HG03108 (cell line): ENCODE measurements at regions not wholly inside any gene's neighbourhood (a gene's known extent, or its start where the extent isn't known, plus 50 kb on each side); places are given as distances from the start of the nearest gene placed in this dataset.

Experiments used
- ATAC-seq: cut with Tn5 transposase; IDR thresholded peaks from one replicate; pipeline ENCODE4 v1.9.1; 2021; ENCODE audit warnings: moderate library complexity; ENCODE audit not compliant: unreplicated experiment

DNA sequence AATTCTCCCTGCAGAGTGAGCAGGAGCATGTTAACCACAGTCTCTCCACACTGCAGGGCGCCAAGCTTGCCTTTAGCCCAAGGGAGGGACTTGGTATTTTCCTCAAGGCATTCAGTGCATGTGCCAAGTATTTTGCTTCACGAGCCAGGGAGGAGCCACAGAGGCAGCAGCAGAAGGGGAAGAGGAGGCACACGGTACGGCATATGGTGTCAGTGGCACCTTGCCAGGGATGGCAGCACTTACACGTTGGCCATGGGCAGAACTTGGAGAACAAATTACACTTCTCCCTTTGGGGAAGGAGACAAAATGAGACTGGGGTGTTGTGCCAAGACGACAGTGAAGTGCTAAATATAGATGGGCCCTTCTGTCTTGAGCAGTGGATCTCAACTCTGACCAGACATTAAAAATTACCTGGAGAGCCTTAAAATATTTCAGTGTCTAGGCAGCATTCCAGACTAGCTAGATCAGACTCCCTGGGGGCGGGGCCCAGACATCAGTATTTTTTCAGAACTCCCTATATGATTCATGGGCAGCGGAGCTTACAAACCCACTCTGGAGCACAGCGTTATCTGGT lies 155.8 kb downstream of the DRD1 start:
- no peak for ATAC-seq

GRCh38 chr5:175286981-175287380 lies 157.0 kb downstream of the DRD1 start:
- no peak for ATAC-seq

- ATAC-seq, result no peak
Observed at GRCh38 chr5:175285261-175285660, 158.7 kb downstream of the DRD1 start.

- no peak for ATAC-seq
Observed at GRCh38 chr5:175284806-175285205, 159.2 kb downstream of the DRD1 start.

DNA sequence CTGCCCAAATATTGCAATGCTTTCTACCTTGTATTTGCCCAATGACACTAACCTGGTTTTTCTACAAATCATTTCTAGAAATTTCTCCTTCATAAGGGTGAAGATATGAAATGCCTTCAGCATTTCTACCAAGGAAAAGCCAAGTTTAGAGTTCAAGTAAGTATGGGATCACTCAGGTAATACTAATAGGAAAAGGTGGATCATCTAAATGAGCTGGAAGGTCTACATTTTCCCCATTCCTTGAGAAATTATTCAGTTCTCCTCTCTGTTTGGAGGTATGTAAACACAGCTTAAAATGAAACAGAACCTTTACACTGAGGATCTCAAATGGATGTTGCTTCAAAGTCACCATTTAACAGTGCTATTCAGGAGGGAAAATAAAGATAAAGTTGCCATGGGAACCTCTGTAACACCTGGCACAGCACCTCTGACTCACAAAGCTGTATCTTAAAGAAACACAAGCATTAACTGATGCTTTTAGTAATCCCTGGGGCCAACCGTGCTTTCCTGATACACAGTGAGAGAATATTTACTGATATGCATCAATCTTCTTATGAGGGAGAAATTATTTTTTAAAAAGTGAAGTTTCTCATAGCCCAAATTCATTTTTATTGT lies 161.3 kb downstream of the DRD1 start:
- ATAC-seq, result no peak

- ATAC-seq, result no peak
Observed at GRCh38 chr5:175281714-175282113, 162.3 kb downstream of the DRD1 start.

GRCh38 chr5:175281257-175281656 lies 162.7 kb downstream of the DRD1 start:
- ATAC-seq, result no peak

DNA sequence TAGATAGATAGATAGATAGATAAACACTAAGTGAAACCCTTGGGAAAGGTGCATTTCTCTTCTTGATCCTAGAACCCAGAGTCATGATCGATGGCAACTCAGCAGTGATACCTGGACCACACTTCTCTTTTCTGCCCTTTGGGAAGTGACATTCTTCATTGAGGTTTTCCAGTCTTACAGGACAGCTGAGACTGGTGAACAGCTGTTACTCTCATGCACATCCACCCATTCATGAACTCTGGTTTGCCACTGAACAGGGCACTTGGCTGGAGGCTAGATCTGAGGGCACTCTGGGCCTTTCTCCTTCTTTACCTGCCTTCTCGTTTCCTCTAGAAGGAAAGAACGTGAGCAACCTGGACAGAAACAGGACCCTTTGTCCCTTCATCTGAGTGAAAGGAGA lies 164.5 kb downstream of the DRD1 start:
- no peak for ATAC-seq

GRCh38 chr5:175275748-175276147 lies 168.2 kb downstream of the DRD1 start:
- no peak for ATAC-seq

DNA sequence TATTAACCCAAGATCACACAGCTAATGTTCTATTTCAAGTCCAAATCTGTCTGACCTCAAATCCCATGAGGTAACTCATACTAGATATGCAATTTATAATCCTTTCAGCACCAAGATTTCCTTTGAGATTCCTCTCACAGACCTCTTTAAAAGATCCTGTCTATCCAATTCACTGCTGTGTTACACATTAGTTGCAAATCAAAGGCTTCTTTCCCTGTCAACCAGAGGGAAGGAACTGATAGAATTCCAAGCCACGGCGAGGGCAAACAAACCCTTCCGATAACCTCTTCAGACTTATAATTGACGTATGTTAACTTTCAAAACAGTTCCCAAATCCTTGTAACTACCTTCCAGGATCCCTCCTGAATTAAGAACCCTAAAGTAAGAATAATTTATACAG lies 168.9 kb downstream of the DRD1 start:
- no peak for ATAC-seq

DNA sequence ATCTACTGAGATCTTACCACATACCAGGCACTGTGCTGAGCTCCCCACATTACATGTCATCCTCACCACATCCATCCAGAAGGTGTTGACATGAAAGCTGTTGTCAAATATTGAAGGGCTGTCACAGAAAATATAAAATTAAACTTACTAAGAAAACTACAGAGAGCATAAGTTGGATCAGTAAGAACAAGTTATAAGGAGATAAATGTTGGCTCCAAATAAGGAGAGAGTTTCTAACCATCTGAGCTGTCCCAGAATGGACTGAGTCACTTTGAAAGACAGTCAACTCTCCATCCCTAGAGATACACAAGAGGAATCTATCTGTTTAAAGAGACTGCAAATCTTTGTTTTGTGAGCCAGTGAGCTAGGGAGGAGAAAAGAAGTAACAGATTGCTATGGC lies 169.8 kb downstream of the DRD1 start:
- no peak for ATAC-seq

DNA sequence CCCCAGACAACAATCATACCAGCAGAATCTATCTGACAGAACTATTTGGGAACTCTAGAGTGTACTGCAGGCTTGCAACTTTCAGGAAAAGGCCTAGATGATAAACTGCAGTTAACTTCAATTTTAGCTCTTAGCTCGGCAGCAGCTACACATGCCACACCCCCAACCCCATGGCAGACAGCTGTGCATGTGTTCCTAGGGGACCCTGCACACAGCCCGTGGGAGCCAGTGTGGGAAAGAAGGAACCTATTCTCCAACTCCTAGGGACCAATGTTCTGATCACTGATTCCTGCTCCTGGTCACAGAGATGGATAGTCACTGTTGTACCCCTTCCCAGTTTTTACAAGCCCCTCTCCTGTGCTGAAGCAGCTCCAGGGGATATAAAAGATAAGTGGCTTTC lies 179.6 kb downstream of the DRD1 start:
- no peak for ATAC-seq

GRCh38 chr5:175263776-175264175 lies 180.2 kb downstream of the DRD1 start:
- ATAC-seq, result no peak

- no peak for ATAC-seq
Observed at GRCh38 chr5:175261526-175261925, 182.5 kb downstream of the DRD1 start.

DNA sequence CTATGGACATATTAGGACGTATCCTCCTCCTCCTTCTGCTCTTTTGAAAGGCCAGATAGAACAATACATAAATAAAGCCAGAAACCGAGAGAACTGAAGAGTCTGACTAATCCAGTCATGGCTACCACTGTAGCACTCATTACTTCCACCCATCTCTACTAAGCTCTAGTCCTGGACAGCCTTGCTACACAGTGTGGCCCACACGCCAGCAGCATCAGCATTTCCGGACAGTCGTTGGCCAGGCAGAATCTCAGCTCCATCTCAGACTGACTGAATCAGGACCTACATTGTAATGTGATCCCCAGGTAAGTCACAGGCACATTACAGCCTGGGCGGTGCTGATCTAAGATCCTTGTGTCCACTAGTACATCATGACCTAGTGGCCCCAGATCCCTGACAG lies 182.9 kb downstream of the DRD1 start:
- no peak for ATAC-seq

GRCh38 chr5:175257847-175258194 lies 186.2 kb downstream of the DRD1 start:
- no peak for ATAC-seq

DNA sequence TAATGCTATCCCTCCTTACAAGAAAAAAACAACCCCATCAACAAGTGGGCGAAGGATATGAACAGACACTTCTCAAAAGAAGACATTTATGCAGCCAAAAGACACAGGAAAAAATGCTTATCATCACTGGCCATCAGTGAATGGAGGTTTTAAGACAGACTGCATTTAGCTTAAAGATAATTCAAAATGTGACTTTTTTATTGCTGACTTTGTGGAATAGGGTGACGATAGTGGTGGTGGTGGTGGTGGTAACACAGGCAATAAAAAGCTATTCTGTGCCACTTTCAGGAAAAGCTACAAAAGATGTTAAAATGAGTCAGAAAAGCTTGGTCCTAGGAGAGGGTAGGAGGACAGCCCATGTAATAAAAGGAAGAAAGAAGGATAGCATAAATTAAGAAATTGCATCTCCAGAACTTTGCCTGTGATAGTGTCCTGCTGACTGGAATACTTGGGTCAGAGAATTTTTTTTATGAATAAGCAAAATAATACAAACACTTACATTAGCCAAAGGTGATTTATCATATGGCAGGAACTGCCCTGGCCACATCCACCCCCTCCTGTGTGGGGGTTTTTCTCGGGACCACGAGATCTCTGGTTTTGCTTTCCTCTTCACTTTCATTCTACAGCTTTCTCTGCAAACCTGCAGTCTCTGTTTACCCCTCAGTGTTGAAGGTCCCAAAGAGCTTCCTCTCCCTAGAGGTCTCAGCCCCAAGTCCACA lies 186.7 kb downstream of the DRD1 start:
- no peak for ATAC-seq

DNA sequence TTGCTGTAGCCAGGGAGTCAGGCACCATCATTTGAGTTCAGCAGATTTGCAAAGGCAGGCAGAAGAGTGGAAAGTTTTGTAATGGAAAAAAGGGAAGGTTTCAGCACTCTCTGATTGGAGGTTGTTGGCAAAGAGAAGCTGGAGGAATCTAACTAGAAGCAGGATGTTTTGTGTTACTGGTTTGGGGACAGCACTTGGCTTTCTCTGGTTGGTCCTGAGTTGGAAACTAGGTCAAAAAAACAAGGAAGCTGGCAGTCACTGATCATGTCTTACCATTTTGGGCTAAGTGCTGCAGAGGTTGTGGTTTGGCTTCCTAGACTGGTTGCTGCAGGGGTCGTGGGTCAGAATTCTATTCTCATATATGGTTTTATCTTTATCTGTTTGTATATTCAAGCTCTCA lies 189.8 kb downstream of the DRD1 start:
- ATAC-seq, result no peak

- no peak for ATAC-seq
Observed at GRCh38 chr5:175253597-175253996, 190.4 kb downstream of the DRD1 start.

DNA sequence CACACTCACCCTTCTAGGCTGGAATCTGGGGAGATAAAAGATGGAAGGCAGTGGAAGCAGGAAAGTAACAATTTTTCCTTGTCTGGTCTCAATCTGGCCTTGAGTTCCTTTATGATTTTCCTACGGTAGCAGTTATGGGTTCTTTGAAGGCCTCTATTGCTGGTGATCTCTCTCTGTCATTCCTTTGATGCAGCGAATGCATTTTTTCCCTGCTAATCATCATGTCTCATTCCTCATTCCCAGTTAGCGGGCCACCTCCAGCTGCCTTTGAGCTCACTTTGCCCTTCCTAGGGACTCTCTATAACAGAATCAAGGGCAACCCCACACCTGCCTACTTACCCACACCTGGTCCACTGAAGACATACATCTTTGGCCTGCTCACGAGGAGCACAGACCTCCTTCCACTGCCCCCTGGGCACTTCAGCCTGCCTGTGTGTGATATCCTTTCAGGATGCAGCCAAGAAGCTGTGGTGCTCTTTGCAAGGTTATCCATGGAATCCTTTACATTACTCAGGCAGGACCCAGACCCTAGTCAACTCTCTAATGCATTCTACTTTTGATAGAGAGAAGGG lies 191.7 kb downstream of the DRD1 start:
- no peak for ATAC-seq

DNA sequence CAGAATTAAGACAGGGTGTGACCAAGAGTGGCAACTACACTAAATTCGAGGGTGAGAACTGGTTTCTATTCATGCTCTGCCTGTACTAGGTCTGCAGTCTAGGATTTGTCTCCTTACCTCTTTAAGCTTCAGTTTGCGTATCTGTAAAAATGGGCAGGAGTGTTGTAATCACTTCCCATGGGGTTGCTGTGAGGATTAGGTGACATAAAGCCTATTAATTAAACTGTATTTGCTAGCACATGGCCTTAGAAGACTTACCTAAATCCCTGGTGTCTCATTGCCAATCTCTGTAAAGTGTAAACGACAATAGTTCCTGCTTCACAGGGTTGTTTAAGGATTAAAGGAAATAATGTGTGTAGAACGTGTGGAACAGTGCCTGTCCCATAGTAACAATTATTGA lies 193.6 kb downstream of the DRD1 start:
- ATAC-seq, result no peak

GRCh38 chr5:175248416-175248905 lies 195.5 kb downstream of the DRD1 start:
- ATAC-seq, result no peak
